Left forelimb (tissue), 1 donor: ENCODE measurements at regions not wholly inside any gene's neighbourhood (a gene's known extent, or its start where the extent isn't known, plus 50 kb on each side); places are given as distances from the start of the nearest gene placed in this dataset.

Experiments
- DNase-seq: peaks from one replicate; pipeline ENCODE4 v3.0.0-alpha.2; 2018; ENCODE audit warnings: low spot score

DNA sequence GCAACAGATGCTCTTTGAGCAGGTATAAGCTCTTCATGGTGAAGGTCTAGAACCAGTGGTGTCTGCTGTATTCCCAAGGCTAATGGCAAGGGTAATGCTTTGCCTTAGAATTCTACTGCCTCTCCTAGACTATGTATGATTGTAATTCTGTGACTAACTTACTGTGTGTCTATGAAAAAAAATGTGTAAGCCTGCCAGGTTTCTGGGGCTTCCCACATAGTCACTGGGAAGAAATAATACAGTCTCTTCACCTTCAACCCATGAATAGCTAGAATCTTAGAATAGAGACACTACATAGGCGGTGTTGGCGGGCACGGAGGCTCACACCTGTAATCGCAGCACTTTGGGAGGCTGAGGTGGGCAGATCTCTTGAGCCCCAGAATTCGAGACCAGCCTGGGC, 84.1 kb downstream of the C11orf91 start:
- no peak for DNase-seq

- DNase-seq, result no peak
These were observed 84.9 kb downstream of the C11orf91 start for GRCh38 chr11:33615751-33616150.

GRCh38 chr11:33613404-33613803, 87.2 kb downstream of the C11orf91 start:
- no peak for DNase-seq

DNA sequence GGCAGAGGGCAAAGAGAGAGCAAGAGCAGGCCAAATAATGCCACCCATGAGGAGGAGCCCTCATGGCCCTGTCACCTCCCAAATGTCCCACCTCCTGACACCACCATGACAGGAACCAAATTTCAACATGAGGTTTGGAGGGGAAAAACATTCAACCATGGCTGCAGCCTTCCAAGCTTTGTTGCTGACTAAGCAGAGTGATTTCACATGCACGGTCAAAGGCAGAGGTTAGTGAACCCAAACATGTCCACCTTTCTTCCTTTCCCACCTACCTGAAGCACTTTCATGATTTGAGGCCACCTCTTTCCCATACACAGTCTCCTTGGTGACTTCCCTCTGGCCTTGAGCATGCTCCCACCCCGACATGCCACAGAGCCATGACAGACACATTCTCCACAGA, 89.7 kb downstream of the C11orf91 start:
- no peak for DNase-seq

- DNase-seq, result no peak
These were observed 92.2 kb downstream of the C11orf91 start for GRCh38 chr11:33608386-33608785.

GRCh38 chr11:33606762-33607161, 93.9 kb downstream of the C11orf91 start:
- DNase-seq, result no peak

- no peak for DNase-seq
These were observed 94.9 kb downstream of the C11orf91 start for GRCh38 chr11:33605703-33606102.

- DNase-seq, result no peak
These were observed 102.1 kb downstream of the C11orf91 start for GRCh38 chr11:33598426-33599069.

DNA sequence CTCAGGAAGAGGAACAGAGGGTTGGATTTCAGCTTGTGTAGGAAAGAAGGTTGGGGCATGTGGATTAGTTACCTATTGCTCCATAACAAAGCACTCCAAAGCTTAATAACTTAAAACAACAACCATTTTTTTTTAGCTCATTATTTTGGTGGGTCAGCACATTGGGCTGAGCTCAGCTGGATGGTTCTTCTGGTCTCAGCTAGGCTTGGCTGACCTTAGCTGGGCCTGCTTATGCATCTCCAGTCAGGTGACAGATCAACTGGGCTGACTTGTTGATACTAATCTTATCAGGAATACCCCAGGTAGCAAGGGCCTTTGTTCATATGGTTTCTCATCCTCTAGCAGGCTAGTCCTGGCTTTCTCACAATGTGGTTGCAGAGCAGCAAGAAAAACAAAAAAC, 106.4 kb downstream of the C11orf91 start:
- no peak for DNase-seq

GRCh38 chr11:33590441-33590840, 110.2 kb downstream of the C11orf91 start:
- no peak for DNase-seq

DNA sequence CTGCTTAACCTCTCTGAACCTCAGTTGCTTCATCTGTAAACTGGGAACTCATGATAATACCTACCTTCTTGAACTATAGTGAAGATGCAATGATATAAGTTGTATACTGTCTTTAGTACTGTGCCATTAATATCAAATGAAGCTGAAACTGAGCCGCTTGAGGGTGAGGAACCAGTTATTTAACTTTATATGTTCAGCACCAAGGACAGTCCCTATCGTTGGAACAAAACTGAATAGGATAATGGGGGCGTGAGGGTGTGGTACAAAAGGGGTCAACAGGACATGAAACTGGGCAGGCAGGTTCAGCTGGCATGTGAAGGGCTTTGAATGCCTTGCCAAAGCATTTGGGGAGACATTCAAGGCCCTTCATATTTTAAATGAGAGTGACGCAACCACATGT, 112.6 kb downstream of the C11orf91 start:
- no peak for DNase-seq

GRCh38 chr11:33585586-33586209, 114.9 kb downstream of the C11orf91 start:
- DNase-seq, result no peak

- DNase-seq, result no peak
These were observed 117.8 kb downstream of the C11orf91 start for GRCh38 chr11:33582636-33583325.

GRCh38 chr11:33579101-33579500, 121.5 kb downstream of the C11orf91 start:
- no peak for DNase-seq

- DNase-seq, result no peak
These were observed 123.4 kb downstream of the C11orf91 start for GRCh38 chr11:33577204-33577603.

GRCh38 chr11:33575311-33575710, 125.3 kb downstream of the C11orf91 start:
- DNase-seq, result no peak

GRCh38 chr11:33574331-33574730, 126.3 kb downstream of the C11orf91 start:
- no peak for DNase-seq

DNA sequence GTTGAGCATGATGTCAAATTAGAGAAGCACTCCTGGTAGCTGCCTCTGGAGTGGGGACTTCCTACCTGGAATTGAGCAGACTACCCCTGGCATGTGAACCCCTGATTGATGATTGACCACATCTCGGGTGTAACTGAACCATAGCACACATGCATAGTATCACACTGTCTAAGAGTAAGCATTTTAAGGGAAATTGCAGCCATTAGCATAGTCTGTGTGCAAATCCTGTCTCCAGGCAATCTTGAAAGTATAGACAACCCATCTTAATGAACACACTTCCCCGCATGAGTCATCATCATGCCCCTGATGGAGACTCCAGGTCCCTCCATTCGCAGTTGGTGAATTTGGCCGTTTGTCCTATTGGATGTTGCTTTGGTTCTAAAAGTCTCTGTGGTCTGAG, 131.3 kb downstream of the C11orf91 start:
- no peak for DNase-seq

DNA sequence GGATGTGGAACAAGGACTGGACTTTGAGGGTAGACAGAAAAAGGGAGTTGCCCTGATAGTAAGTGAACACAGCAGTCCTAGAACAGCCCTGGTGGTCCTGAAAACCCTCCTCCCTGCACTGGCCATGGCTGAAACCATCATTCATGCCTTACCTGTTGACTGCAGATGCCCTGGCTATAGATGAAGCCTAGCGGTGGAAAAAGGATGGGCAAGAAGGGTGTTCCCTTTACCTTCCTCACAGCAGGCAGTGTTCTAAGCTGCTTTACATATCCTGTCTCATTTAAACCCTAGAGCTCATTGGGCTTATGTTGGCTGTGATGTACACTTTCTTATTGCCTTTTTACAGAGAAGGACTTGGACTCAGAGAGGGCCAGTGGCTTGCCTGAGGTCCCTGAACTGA, 133.6 kb downstream of the C11orf91 start:
- no peak for DNase-seq

DNA sequence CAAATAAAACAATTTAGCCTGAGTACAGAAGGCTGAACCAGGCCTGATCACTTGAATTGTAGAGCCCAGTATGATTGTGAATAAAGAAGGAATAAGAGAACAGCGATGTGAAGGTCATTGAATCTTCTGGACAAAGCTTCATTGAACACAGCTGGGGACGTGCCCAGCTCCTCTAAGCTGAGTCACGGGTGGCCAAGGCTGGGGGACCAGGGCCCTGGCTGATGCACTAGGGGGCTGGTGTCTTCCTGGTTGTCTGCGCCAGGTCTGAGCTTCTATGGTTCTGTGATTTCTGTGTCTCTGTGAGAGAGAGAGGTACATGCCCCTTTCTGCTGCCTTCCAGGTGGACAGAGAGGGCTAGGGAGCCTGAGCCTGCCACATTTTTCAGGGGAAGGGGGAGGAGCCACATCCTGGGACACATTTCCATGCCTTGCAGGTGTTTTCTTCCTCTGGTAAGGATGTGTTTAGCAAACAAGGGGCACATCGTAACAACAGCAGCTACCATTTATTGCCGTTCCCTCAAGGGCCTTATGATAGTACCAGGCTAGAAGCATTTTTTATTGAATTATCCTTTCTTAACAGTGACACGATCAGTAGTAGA, 135.7 kb downstream of the C11orf91 start:
- DNase-seq, result no peak

GRCh38 chr11:33560729-33561128, 139.9 kb downstream of the C11orf91 start:
- no peak for DNase-seq

GRCh38 chr11:33559567-33559966, 141.1 kb downstream of the C11orf91 start:
- DNase-seq, result no peak

- no peak for DNase-seq
These were observed 142.5 kb downstream of the C11orf91 start for GRCh38 chr11:33558097-33558496.
